Large intestine (tissue), 3 donors: ENCODE measurements at regions not wholly inside any gene's neighbourhood (a gene's known extent, or its start where the extent isn't known, plus 50 kb on each side); places are given as distances from the start of the nearest gene placed in this dataset.

Source experiments
- DNase-seq, 2 donors: peaks; one replicate each; pipeline versions ENCODE4 v3.0.0 to v3.0.0-alpha.2; 2013
- H3K27ac ChIP-seq: one replicate; pipeline ENCODE4 v1.5.1; 2013; ENCODE audit warnings: low read length
- H3K27me3 ChIP-seq: 2 replicates; pipeline ENCODE4 v1.6.1; 2013; ENCODE audit warnings: low read length; ENCODE audit not compliant: control insufficient read depth, insufficient read depth
- H3K36me3 ChIP-seq: 2 replicates; pipeline ENCODE4 v1.6.1; 2013; ENCODE audit warnings: low read length; ENCODE audit not compliant: control insufficient read depth, insufficient read depth
- H3K4me1 ChIP-seq: one replicate; pipeline ENCODE4 v1.6.1; 2013; ENCODE audit warnings: low read length; ENCODE audit not compliant: control insufficient read depth, insufficient read depth
- H3K4me3 ChIP-seq: one replicate; pipeline ENCODE4 v1.5.1; 2013; ENCODE audit warnings: low read length
- H3K9me3 ChIP-seq: one replicate; pipeline ENCODE4 v1.6.1; 2013; ENCODE audit warnings: mild to moderate bottlenecking, low read depth, low read length, moderate library complexity; ENCODE audit not compliant: control insufficient read depth
- WGBS: methylation state at CpG from one replicate; pipeline ENCODE4 v1.1.5; 2013; ENCODE audit warnings: low lambda C conversion rate; ENCODE audit not compliant: insufficient coverage; 5-methylcytosine and 5-hydroxymethylcytosine counted together

DNA sequence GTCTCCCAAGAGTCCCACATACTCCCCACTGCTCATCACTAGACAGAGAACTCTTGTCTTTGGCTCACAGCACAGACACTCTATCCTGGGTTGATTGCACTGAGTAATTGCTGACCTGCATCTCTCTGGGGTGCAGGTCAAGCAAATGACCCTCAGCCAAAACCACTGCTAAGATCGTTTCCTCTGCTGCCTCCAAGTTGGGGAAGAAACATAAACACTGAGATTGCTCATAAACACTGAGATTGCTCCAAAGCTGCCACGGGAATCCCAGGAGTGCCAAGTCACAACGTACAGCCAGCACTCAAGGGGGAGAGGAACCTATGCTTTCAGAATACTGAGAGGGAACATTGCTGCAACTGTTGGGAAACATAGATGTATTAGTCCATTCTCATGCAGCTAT, 1402.1 kb upstream of the ACO1 start:
- no CpG with 5 or more reads among the region's 3 CpGs for WGBS
- no peaks in the 10 kb centered on the region for H3K4me1 ChIP-seq
- H3K27me3 ChIP-seq: no peaks in the 10 kb centered on the region

DNA sequence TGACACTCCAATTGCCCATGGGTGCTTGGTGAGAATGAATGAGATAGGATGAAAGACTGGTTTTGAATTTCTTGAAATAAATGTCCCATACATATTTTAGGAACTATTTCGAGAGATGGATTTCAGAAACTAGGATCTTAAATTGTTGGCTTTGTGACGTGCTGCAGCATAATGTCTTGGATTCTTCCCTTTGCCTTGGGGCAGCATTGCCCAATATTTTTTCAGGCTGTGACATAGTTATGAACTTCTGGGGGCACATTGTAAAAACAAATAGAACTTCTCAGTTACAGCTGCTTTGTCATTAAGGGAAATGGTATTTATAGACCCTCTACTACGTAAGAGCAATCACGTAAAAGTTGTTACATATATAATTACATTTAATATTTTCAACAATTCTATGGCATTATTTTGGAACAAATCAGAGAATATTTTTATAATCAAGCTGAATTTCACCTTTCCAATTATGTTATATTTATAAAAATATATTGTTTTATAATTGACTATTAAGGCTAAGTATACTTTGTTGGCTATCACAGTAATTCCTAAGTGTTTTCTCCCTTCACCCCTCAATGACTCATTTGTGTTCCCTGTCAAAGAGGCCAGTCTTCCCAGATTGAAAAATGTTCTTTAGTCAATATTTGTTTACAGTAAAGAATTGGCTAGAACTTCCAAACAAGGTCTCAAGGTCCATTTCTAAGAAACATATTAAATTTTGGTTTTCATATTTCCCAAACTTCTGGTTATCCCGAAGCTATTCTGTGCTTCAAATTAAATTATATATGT, 1388.3 kb upstream of the ACO1 start:
- H3K27ac ChIP-seq: no peak overlapping the region
- WGBS: 86% methylated on average over 3 of the region's 5 CpGs
- H3K27me3 ChIP-seq: no peaks in the 10 kb centered on the region
- H3K4me3 ChIP-seq: no peak overlapping the region
- H3K9me3 ChIP-seq: no peaks in the 10 kb centered on the region
- no peaks in the 10 kb centered on the region for H3K36me3 ChIP-seq
- no peak for DNase-seq
- H3K4me1 ChIP-seq: no peaks in the 10 kb centered on the region

More for the DNA sequence above, 1402.1 kb upstream of the ACO1 start:
- H3K9me3 ChIP-seq: no peaks in the 10 kb centered on the region
- H3K36me3 ChIP-seq: no peaks in the 10 kb centered on the region
- H3K4me3 ChIP-seq: no peak overlapping the region
- DNase-seq: no peak
- no peak overlapping the region for H3K27ac ChIP-seq

DNA sequence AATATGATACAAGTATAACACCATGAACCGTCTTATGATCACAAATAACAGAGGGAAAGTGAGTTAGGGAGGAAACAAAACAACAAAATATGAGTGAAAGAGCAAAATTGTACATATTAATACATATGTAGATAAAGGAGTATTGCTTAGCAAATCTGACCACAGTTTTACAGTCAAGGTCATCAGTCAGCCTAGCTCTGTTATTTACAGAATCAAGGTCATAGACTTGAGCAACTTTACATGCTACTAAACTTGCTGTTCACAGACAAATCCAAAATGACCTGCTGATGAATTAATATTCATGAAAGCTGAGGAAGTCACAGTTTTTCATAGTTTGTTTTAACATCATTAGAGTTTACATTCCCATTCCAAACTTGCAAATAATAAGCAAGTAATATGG, 1387.7 kb upstream of the ACO1 start:
- Histone ChIP-seq H3K36me3 (no peaks in the 10 kb centered on the region), H3K9me3 (no peaks in the 10 kb centered on the region), H3K27ac (no peak overlapping the region), H3K27me3 (no peaks in the 10 kb centered on the region), H3K4me1 (no peaks in the 10 kb centered on the region), H3K4me3 (no peak overlapping the region)
- no peak for DNase-seq
- WGBS: 86% methylated on average over 1 of the region's 1 CpG

DNA sequence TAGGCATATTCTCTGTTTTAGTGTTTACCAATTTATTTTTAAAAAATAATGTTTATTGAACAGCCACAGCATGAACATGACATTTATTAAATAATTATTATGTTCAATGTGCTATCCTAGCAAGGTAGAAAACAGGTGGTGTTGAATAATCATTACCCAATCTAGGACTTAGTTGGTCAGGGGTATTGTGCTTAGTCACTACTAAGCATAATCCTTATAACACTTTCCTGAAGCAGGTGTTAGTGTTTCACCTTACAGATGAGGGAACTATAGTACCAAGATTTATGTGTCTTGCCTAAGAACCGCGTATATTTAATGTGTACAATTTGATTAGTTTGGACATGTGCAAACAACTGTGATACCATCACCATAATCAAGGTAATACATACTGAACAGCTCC, 1387.2 kb upstream of the ACO1 start:
- Histone ChIP-seq H3K9me3 (no peaks in the 10 kb centered on the region), H3K4me1 (no peaks in the 10 kb centered on the region), H3K27me3 (no peaks in the 10 kb centered on the region), H3K4me3 (no peak overlapping the region), H3K27ac (no peak overlapping the region), H3K36me3 (no peaks in the 10 kb centered on the region)
- WGBS: no CpG with 5 or more reads among the region's 2 CpGs
- DNase-seq: no peak

DNA sequence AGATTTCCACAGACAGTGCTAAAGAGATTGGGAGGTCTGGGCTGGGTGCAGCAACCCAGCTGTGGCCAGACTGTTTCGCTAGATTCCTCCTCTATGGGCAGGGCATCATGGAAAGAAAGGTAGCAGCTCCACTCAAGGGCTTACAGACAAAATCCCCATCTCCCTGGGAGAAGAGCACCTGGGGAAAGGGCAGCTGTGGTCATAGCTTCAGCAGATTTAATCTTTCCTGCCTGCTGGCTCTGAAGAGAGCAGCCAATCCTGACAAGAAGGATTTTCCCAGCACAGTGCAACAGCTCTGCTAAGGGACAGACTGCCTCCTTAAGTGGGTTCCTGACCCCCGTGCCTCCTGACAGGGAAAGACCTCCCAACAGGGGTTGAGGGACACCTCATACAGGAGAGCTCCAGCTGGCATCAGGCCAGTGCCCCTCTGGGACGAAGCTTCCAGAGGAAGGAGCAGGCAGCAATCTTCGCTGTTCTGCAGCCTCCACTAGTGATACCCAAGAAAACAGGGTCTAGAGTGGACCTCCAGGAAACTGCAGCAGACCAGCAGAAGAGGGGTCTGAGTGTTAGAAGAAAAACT, 1379.3 kb upstream of the ACO1 start:
- Histone ChIP-seq H3K4me1 (no peaks in the 10 kb centered on the region), H3K4me3 (no peak overlapping the region), H3K27ac (no peak overlapping the region), H3K27me3 (no peaks in the 10 kb centered on the region), H3K9me3 (no peaks in the 10 kb centered on the region), H3K36me3 (no peaks in the 10 kb centered on the region)
- WGBS: 83% methylated on average over 1 of the region's 4 CpGs
- no peak for DNase-seq

DNA sequence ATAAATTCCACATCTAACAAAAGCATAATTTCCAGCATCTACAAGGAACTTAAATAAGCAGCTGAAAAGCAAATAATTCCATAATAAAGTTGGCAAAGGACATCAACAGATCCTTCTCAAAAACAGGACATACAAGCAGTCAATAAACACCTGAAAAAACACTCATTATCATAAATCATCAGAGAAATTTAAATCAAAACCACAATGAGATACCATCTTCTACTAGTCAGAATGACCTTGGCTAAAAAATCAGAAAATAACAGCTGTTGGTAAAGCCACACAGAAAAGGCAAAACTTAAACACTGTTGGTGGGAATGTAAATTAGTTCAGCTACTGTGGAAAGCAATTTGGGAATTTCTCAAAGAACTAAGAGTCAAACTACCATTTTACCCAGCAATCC, 1371.1 kb upstream of the ACO1 start:
- Histone ChIP-seq H3K27ac (no peak overlapping the region), H3K27me3 (no peaks in the 10 kb centered on the region), H3K4me1 (no peaks in the 10 kb centered on the region), H3K4me3 (no peak overlapping the region), H3K36me3 (no peaks in the 10 kb centered on the region), H3K9me3 (no peaks in the 10 kb centered on the region)
- DNase-seq: no peak

DNA sequence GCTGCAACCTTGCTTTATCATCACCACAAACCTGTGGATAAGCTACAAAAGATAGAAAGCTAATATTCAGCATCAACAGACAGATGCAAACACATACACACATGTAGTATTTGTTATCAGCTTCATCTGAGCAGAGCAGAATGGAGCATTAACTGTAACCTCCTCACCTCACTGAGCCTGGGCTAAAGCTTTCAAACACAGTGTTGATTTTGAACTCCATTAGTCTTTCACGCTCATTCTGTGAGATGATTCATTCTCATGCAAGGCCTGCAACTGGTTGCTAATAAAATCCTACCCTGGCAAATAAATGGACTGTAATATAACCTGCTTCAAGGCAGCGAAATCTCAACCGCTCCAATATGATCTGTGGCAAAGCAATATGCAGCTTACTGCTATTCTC, 1360.6 kb upstream of the ACO1 start:
- 100% methylated on average over 1 of the region's 3 CpGs for WGBS
- no peaks in the 10 kb centered on the region for H3K36me3 ChIP-seq
- no peak for DNase-seq
- no peak overlapping the region for H3K27ac ChIP-seq
- H3K4me3 ChIP-seq: no peak overlapping the region
- no peaks in the 10 kb centered on the region for H3K9me3 ChIP-seq
- no peaks in the 10 kb centered on the region for H3K27me3 ChIP-seq
- H3K4me1 ChIP-seq: no peaks in the 10 kb centered on the region

DNA sequence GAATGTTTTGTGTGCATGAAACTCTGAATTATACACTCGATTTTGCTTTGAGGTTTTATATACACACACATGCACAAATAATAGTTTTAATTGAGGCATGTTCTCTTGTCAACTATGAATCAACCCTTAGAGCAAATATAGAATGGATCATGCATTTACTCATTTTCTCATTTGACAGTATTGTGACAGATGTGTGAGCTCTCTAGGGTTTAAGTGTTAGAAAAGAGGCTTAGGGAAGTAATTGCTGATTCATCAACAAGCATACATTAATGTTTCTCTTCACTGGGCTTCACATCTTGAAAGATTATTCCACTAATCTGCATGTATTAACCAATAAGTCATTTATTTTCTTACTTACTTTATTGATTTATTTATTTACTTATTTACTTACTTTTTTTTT, 1356.8 kb upstream of the ACO1 start:
- Histone ChIP-seq H3K9me3 (no peaks in the 10 kb centered on the region), H3K27me3 (no peaks in the 10 kb centered on the region), H3K4me1 (no peaks in the 10 kb centered on the region), H3K4me3 (no peak overlapping the region), H3K36me3 (no peaks in the 10 kb centered on the region), H3K27ac (no peak overlapping the region)
- WGBS: no CpG with 5 or more reads among the region's 1 CpG
- DNase-seq: no peak

DNA sequence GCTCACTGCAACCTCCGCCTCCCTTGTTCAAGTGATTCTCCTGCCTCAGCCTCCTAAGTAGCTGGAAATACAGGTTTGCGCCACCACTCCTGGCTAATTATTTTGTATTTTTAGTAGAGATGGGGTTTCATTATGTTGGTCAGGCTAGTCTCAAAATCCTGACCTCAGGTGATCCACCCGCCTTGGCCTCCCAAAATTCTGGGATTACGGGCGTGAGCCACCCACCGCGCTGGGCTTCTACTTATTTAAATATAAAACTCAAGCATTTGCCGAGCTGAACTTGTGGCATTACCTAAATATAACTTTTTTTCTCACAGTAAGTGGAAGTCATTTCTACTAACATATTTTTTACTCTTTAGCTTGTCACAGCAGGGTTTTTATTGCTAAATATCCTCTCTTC, 1356.3 kb upstream of the ACO1 start:
- no peak for DNase-seq
- Histone ChIP-seq H3K4me1 (no peaks in the 10 kb centered on the region), H3K36me3 (no peaks in the 10 kb centered on the region), H3K27ac (no peak overlapping the region), H3K4me3 (no peak overlapping the region), H3K9me3 (no peaks in the 10 kb centered on the region), H3K27me3 (no peaks in the 10 kb centered on the region)
- WGBS: no CpG with 5 or more reads among the region's 8 CpGs

DNA sequence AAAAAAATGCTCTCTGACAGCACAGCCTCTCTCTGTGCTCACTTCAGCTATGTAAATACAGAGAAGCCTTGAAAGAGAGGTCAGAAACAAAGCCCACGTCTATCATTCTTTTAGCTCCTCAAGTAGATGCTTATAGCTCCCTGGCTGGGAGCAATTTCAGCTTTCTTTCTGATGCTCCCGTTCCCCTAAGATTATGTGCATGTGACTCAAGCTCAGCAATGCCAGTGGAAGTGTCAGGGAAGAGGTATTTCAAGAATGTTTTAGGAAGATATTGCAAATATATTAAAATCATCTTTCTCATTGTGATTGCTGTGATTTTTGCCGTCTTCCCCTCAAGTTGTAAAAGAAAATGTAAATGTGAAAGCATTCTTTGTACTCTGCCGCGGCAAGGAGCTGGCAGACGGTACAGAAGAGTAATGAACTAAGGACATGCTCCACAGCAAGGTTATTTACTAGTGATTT, 1353.7 kb upstream of the ACO1 start:
- Histone ChIP-seq H3K4me1 (no peaks in the 10 kb centered on the region), H3K36me3 (no peaks in the 10 kb centered on the region), H3K27me3 (no peaks in the 10 kb centered on the region), H3K27ac (no peak overlapping the region), H3K4me3 (no peak overlapping the region), H3K9me3 (no peaks in the 10 kb centered on the region)
- WGBS: no CpG with 5 or more reads among the region's 6 CpGs
- no peak for DNase-seq

DNA sequence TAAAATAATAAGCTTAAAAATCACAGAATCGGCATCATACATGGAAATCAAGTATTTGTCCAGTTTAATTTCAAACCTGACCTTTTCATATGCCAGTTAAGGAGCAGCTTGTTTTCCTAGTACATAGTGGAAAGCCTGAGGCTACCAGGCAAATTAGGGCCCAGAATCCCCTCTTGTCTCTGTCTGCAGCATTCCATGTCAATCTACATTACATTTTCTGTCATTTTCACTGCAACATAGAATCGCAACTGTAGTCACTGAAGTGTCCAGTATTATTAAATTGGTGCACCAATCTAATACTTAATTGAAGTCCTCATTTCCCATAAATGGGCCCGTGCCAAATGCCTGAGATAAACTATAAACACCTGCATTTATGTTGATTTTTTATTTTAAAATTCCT, 1352.2 kb upstream of the ACO1 start:
- no peaks in the 10 kb centered on the region for H3K36me3 ChIP-seq

More for the DNA sequence above, 1352.2 kb upstream of the ACO1 start:
- DNase-seq: no peak
- Histone ChIP-seq H3K9me3 (no peaks in the 10 kb centered on the region), H3K4me1 (no peaks in the 10 kb centered on the region), H3K4me3 (no peak overlapping the region), H3K27ac (no peak overlapping the region), H3K27me3 (no peaks in the 10 kb centered on the region)
- 90% methylated on average over 2 of the region's 3 CpGs for WGBS
